CD4-positive, alpha-beta T cell treated with Interleukin-1 beta for 1 hour (primary cell): ENCODE measurements at regions not wholly inside any gene's neighbourhood (a gene's known extent, or its start where the extent isn't known, plus 50 kb on each side); places are given as distances from the start of the nearest gene placed in this dataset.

Experiments used
- DNase-seq, 2 donors: peaks; one replicate each; pipeline ENCODE4 v3.0.0-alpha.2; 2020 to 2022

DNA sequence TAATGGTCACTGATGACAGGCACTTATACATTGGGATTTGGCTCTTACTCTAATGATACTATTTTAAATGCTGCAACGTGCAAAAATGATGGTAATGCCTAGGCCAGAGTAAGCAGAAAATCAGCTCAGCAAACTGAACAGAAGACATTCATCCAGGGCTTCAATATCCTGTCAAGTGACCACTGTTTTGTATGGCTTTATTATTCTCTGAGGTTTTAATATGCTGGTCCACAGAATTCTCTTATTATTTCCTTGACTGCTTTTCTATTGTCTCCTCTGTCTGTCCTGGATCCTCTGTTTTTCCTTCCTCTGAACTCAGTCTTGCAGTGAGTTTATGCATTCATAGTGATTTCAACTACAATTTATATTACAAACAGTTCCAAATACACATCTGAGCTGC lies 90.8 kb upstream of the PMFBP1 start:
- DNase-seq: no peak

DNA sequence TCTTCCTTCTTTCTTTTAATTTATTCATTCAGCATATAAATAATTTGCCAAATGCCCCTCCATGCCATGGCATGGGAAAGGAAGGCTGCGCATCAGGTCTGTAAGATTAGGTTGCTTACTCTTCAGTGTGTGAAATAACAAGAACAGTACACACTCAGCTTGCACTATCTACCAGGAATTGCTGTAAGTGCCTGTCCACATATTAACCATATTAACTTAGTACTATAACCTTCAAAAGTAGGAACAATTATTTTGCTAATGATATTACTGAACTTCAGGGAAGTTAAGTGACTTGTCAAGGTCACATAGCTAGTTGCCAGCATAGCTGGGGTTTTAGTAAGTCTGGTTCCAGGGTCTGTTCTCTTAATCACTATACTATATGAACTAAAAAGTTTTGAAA lies 89.2 kb upstream of the PMFBP1 start:
- no peak for DNase-seq

DNA sequence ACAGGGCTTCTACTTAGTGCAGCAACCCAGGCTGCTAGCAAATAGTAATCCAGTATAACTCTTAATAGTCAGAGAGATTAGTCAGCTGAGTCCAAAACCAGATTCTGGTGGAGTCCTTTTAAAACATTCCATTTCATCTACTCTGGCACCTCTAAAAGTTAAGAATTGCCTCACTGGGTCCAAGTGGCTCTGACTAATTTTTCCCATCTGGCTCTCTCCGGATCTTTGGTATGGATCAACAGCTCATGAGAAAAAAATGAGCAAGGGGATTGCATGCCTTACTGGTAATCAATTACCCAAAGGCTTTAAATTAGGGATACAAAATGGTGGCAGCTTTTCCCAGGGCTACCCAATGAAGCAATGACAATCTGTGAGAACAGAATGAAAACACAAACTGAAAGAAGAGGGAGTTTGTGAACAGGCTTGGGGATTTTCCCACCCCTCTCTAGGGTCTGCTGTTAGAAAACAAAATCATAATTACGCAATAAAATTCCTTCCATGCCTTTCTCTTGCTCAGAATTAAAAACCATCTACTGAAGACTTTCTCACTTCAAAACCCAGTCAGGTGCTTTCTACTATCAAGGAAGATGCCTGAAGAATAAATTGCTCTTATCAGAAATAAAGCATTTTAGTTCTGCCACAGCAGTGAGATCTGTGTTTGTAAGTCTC lies 84.6 kb upstream of the PMFBP1 start:
- DNase-seq: no peak

DNA sequence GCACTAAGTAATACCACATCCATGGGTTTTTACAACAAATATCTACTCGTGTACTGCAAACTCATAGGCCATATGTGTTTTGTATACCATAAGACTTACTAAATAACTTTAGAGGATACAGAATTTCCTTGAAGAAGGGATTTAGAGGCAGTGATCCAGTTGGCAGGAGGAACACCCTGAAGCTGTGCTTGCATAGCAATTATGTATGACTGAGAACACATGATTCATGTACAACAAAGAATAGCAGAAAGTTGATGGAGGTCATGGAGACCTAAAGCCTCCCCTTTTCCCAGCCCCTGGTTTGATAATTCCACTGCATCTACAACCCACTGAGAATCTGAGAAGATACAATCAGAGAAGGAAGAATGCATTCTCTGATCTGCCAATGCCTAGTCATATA lies 83.8 kb upstream of the PMFBP1 start:
- DNase-seq: no peak

DNA sequence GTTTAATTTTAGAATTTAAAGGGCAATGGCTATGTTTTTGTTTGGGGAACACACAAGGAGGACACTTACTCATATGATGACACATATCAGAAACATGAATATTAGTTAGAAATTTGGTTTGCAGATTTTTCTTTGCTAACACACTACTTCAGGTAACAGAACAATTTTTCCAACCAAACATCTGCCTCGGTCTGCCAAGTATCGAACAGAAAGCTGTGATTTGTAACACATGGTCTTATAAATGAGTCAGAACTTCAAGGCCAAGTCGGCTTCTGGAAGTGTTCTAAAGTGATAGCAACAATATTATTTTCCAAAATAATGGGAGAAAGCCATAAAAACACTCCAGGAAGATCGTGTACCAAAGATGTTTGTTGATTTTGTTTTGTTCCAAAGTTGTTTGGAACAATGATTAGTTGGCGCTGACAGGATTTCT lies 75.9 kb upstream of the PMFBP1 start:
- no peak for DNase-seq

DNA sequence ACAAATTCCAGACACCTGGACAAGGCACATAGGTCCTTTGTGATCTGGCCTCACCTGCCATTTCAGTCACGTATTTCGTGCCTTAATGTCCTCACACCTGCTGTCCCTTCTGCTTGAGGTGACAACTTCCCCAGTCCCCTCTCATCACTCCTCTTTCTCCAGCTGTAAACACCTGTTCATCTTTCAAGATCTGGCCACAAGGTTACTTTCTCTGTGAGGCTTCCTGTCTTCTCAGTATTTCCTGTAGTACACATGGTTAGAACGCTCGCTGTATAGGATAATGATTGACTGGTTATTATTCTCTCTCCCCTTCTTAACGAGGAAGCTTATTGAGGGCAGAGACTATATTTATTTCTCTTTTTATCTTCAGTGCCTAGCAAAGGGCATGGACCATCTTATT lies 74.5 kb upstream of the PMFBP1 start:
- no peak for DNase-seq

GRCh38 chr16:72244853-72245252 lies 72.9 kb upstream of the PMFBP1 start:
- no peak for DNase-seq

DNA sequence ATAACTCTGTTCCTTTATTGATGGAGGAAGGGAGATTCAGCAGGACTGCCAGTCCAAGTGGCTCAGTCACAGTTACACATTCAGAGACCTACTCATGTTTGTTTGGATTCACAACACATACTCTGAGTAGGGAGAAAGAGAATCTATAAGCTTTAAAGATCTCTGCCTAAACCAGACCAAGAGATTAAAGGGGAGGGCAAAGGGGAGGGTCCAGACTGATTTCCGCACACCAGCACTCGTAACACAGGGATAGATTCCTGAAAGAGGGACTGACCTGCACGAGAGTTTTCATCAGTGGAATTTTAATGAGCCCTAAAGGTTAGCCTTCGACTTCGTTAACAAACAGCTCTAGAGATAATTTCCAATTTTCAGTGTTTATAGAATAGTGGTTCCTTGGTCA lies 71.7 kb upstream of the PMFBP1 start:
- no peak for DNase-seq

- no peak for DNase-seq
Observed at GRCh38 chr16:72242757-72243156, 70.8 kb upstream of the PMFBP1 start.

DNA sequence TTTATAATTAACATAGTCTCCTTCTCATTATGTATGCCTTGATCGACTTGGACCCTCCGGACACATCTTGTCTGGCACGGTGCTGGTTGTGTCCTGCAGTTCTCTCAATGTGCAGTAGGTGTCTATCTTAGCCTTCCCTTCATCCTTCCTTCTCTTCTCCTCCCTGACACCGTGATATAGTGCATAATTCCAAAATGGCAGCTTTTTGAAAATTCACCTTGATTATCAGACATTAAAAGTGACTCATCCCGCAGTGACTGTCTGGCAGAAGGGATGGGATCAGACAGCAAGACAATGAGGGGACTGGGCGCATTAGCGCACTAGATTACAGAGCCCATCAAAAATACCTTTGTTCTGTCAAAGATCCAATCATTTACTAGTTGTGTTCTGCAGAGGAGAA lies 70.0 kb upstream of the PMFBP1 start:
- DNase-seq: no peak

- DNase-seq: no peak
Observed at GRCh38 chr16:72241008-72241407, 69.1 kb upstream of the PMFBP1 start.

- DNase-seq: no peak
Observed at GRCh38 chr16:72240466-72240865, 68.5 kb upstream of the PMFBP1 start.

DNA sequence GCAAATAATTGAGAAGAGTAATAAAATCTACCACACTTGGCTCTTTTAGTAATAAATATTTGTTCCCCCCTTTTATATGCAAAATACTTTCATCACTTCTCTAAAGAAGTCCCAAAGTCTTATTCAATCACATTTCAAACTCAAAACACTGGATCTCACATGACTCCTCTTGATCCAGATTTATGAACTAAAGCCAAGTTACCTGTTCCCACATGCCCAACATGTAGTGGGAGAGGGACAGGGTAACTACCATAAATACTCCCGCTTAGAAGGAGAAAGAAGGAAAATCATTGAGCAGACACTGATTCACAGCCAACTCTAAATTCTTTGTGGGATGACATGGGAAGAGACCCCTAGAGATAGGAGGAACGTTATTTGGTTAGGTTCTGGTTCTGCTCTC lies 64.9 kb upstream of the PMFBP1 start:
- DNase-seq: no peak

GRCh38 chr16:72234387-72234786 lies 62.4 kb upstream of the PMFBP1 start:
- no peak for DNase-seq

- DNase-seq: no peak
Observed at GRCh38 chr16:72228014-72228413, 56.1 kb upstream of the PMFBP1 start.

DNA sequence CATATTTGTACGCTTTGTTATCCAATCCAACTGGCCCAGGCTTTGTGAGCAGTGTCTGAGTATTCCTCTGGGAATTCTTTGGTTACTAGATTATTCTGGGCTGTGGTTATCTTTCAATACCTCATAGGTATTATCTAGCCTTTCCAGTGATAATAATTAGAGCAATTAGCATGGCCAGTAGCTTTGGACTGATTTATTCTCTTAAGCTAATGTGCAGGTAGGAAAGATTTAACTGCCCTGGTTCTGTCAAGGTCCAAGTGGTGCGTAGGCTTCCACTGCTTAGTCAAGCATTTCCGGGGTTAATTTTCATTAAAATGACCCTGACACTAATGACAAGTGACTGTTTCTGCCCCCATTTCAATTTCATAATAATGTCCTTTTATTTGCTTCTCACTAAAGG lies 54.2 kb upstream of the PMFBP1 start:
- no peak for DNase-seq

GRCh38 chr16:72224260-72224768 lies 52.4 kb upstream of the PMFBP1 start:
- no peak for DNase-seq

GRCh38 chr16:72222503-72222902 lies 50.5 kb upstream of the PMFBP1 start:
- DNase-seq: no peak
